K562 (cell line): ENCODE measurements at regions not wholly inside any gene's neighbourhood (a gene's known extent, or its start where the extent isn't known, plus 50 kb on each side); places are given as distances from the start of the nearest gene placed in this dataset.

Source experiments
- ATAC-seq: fragments of 200-7000 bp; cut with Tn5 transposase; 3 replicates; pipeline ENCODE4 v1.9.1; 2020; ENCODE audit warnings: moderate library complexity
- BruUV-seq: library from RNA; stranded (reverse); fragments of 400-500 nt; replicated peaks from 2 replicates; lab custom pipeline; 2021; lab: Mats Ljungman, UMichigan
- CTCF ChIA-PET: fragments of 300-600 bp; formaldehyde crosslinking; extraction: SDS; loops from one replicate; lab custom pipeline; 2021; ENCODE audit warnings: low intra/inter-chr PET ratio; lab: Yijun Ruan, JAX
- POLR2A ChIA-PET: fragments of 300-600, 350-650 bp; sonication (Branson Sonifier 250); formaldehyde crosslinking; extraction: SDS; loops from one replicate; lab custom pipeline; 2021; ENCODE audit warnings: antibody characterized with exemption, inconsistent platforms; lab: Yijun Ruan, JAX
- DNase-seq, 4 experiments: peaks; one replicate each; pipeline versions ENCODE4 v3.0.0 to v3.0.0-alpha.2; 2011 to 2018; ENCODE audit warnings: low spot score in 3 of 4, mixed read lengths in 3 of 4; ENCODE audit errors: extremely low read depth in 1 of 4
- FAIRE-seq: peaks from 2 replicates; lab custom pipeline; 2011; peaks lifted over from hg19 to GRCh38; lab: Jason Lieb, UNC
- H2AFZ ChIP-seq: 2 replicates; pipeline ENCODE4 v1.6.0; 2011; ENCODE audit warnings: low read depth, low read length, control low read depth, inconsistent platforms
- H3K27ac ChIP-seq: fragments of 200-600 bp; 3 replicates; pipeline ENCODE4 v1.8.0; 2011; ENCODE audit warnings: low read depth, mild to moderate bottlenecking, control low read depth, inconsistent platforms, low read length, moderate library complexity, mixed read lengths; ENCODE audit errors: extremely low read depth
- H3K27me3 ChIP-seq, 2 experiments: fragments of 300-600 bp in 1 of 2; 2 replicates in 1 of 2; 3 replicates in 1 of 2; pipeline versions ENCODE4 v1.6.0 to v1.8.0; 2011; ENCODE audit warnings: inconsistent platforms in 2 of 2, low read length in 2 of 2, mild to moderate bottlenecking in 1 of 2, mixed read lengths in 1 of 2, moderate library complexity in 1 of 2; ENCODE audit not compliant: control insufficient read depth in 2 of 2, insufficient read depth in 2 of 2
- H3K36me3 ChIP-seq: fragments of 300-600 bp; 3 replicates; pipeline ENCODE4 v1.8.0; 2011; ENCODE audit warnings: mild to moderate bottlenecking, low read length, inconsistent platforms; ENCODE audit not compliant: control insufficient read depth, insufficient read depth
- H3K4me1 ChIP-seq, 2 experiments: fragments of 200-600 bp in 1 of 2; replicated peaks in 1 of 2; 2 replicates in 1 of 2; 3 replicates in 1 of 2; pipeline versions ENCODE4 v1.5.1 to v1.8.0; 2011; ENCODE audit warnings: inconsistent platforms in 2 of 2, low read length in 2 of 2, mild to moderate bottlenecking in 1 of 2, mixed read lengths in 1 of 2, moderate library complexity in 1 of 2; ENCODE audit not compliant: control insufficient read depth in 2 of 2, insufficient read depth in 2 of 2
- H3K4me2 ChIP-seq: 2 replicates; pipeline ENCODE4 v1.6.1; 2011; ENCODE audit warnings: low read length, control low read depth, inconsistent platforms, mixed read lengths; ENCODE audit not compliant: insufficient read depth
- H3K4me3 ChIP-seq: fragments of 200-600 bp; sonication (generic), shearing (Covaris generic); 2 replicates; pipeline ENCODE4 v1.5.1; 2016; ENCODE audit warnings: control low read depth, inconsistent platforms
- H3K79me2 ChIP-seq: fragments of 200-600 bp; 3 replicates; pipeline ENCODE4 v1.8.0; 2011; ENCODE audit warnings: low read length, inconsistent platforms; ENCODE audit not compliant: control insufficient read depth, insufficient read depth
- H3K9ac ChIP-seq, 2 experiments: 2 replicates each; pipeline versions ENCODE4 v1.6.0 to v1.6.1; 2011; ENCODE audit warnings: low read depth in 2 of 2, low read length in 2 of 2, control low read depth in 1 of 2, inconsistent platforms in 1 of 2, mild to moderate bottlenecking in 1 of 2, mixed read lengths in 1 of 2; ENCODE audit not compliant: insufficient read depth in 1 of 2
- H3K9me1 ChIP-seq: one replicate; pipeline ENCODE4 v1.6.0; 2011; ENCODE audit warnings: inconsistent platforms, mild to moderate bottlenecking, low read length, moderate library complexity; ENCODE audit not compliant: control insufficient read depth, insufficient read depth
- H3K9me3 ChIP-seq: replicated peaks from 2 replicates; pipeline ENCODE4 v1.5.1; 2011; ENCODE audit warnings: low read depth, low read length, inconsistent platforms; ENCODE audit not compliant: control insufficient read depth, insufficient read depth
- H4K20me1 ChIP-seq: replicated peaks from 2 replicates; pipeline ENCODE4 v1.6.1; 2011; ENCODE audit warnings: low read length, inconsistent platforms, mixed read lengths; ENCODE audit not compliant: control insufficient read depth, insufficient read depth
- CCNT2 ChIP-seq: IDR thresholded peaks from 2 replicates; pipeline ENCODE4 v1.6.1; 2011; ENCODE audit warnings: borderline replicate concordance, low read depth, mild to moderate bottlenecking, moderate library complexity, mixed read lengths, low read length; ENCODE audit not compliant: insufficient read length; ENCODE audit errors: extremely low read depth
- CTBP1 ChIP-seq: fragments of 450-650 bp; IDR thresholded peaks from 2 replicates; pipeline ENCODE4 v1.6.1; 2016; ENCODE audit warnings: borderline replicate concordance
- EWSR1 ChIP-seq: fragments of 450-650 bp; IDR thresholded peaks from 2 replicates; pipeline ENCODE4 v1.6.1; 2018; ENCODE audit warnings: borderline replicate concordance, mild to moderate bottlenecking, low read depth, moderate library complexity; ENCODE audit not compliant: partially characterized antibody
- REST ChIP-seq, 2 experiments: fragments of 450-650 bp; formaldehyde crosslinking in 1 of 2; IDR thresholded peaks; 2 replicates each; pipeline versions ENCODE4 v1.4.0 to v1.6.1; 2014 to 2020; ENCODE audit warnings: mild to moderate bottlenecking in 2 of 2, borderline replicate concordance in 1 of 2, low read depth in 1 of 2
- ZSCAN32 ChIP-seq: fragments of 450-650 bp; formaldehyde crosslinking; IDR thresholded peaks from 2 replicates; pipeline ENCODE4 v1.4.0; 2020; ENCODE audit warnings: mild to moderate bottlenecking, moderate library complexity
- WGBS: fragments of 100-300 bp; shearing (Covaris generic); methylation state at CpG from one replicate; pipeline ENCODE4 v1.1.6; 2016; ENCODE audit warnings: low coverage, mixed read lengths; ENCODE audit not compliant: insufficient coverage; ENCODE audit errors: missing lambda C conversion rate; 5-methylcytosine and 5-hydroxymethylcytosine counted together
- in situ Hi-C: fragments of 300-500 bp; cut with MboI; formaldehyde crosslinking; loops from 4 replicates; pipeline ENCODE4 v1.15.0; 2018; ENCODE audit warnings: inconsistent platforms, mixed read lengths
- intact Hi-C: fragments of 100-400 bp; cut with micrococcal nuclease; formaldehyde crosslinking; loops from 2 replicates; pipeline ENCODE4 v1.14.2; 2022

GRCh38 chr14:106807493-106807892 lies 1281.1 kb downstream of the TMEM121 start:
- Histone ChIP-seq H3K79me2 (no peaks in the 10 kb centered on the region), H3K4me3 (no peak overlapping the region), H4K20me1 (no peaks in the 10 kb centered on the region), H2AFZ (no peak overlapping the region), H3K27me3 (no peaks in the 10 kb centered on the region), H3K4me1 (no peaks in the 10 kb centered on the region), H3K9me1 (no peaks in the 10 kb centered on the region), H3K9me3 (no peaks in the 10 kb centered on the region; the same call in 1 of the 2 replicates), H3K9ac (no peak overlapping the region), H3K4me2 (no peak overlapping the region), H3K36me3 (no peaks in the 10 kb centered on the region), H3K27ac (no peak overlapping the region)
- 0% methylated on average over 2 of the region's 3 CpGs for WGBS
- intact Hi-C loops (no loop called here), in situ Hi-C loops (no loop called here)
- DNase-seq (no peak), ATAC-seq (no peak), FAIRE-seq (no peak)
- CTCF ChIA-PET: no interaction called here
- TF ChIP-seq EWSR1 (no peak), CTBP1 (no peak), REST (IDR thresholded peaks at IDR 0.05; ENCODE audit: borderline replicate concordance) (no peak), REST (CRISPR knock-in tag; IDR thresholded peaks at IDR 0.05; ENCODE audit: low read depth) (no peak), CCNT2 (no peak), ZSCAN32 (no peak)
- BruUV-seq: no TSS peak
- POLR2A ChIA-PET: no interaction called here
